ENCODE measurements at regions not wholly inside any gene's neighbourhood (a gene's known extent, or its start where the extent isn't known, plus 50 kb on each side); places are given as distances from the start of the nearest gene placed in this dataset.

DNA sequence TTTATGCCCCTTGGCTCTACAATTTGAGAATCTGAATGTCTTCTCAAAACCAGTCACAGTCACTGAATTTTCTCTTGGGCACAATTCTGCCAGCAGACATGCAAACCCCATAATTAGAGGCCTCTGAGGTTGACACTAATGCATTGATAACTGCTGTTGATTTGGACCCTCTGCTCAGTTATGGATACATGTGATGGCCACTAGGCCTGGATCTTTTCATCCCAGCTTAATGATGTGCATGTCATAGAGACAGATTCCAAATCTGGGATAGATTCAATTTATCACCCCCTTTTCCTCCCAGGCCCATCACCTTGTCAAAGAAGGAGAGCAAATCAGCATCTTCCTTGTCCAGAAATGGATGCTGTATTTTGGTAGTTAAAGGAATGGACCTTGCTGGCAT, 92.2 kb downstream of the C11orf91 start:
- Mint-ChIP-seq H3K9me3 (no peaks in the 10 kb centered on the region), H3K4me3 (no peak overlapping the region), H3K36me3 (ENCODE audit: insufficient read depth) (no peaks in the 10 kb centered on the region), H3K27ac (ENCODE audit: low read depth) (no peak overlapping the region), H3K27me3 (peaks cover 16% of the 10 kb centered on the region), H3K4me1 (no peaks in the 10 kb centered on the region)
- DNase-seq (ENCODE audit: low spot score in 2 of 2) (no peak), ATAC-seq (replicated peaks; ENCODE audit: extremely low read depth, poor library complexity, severe bottlenecking) (no peak)

DNA sequence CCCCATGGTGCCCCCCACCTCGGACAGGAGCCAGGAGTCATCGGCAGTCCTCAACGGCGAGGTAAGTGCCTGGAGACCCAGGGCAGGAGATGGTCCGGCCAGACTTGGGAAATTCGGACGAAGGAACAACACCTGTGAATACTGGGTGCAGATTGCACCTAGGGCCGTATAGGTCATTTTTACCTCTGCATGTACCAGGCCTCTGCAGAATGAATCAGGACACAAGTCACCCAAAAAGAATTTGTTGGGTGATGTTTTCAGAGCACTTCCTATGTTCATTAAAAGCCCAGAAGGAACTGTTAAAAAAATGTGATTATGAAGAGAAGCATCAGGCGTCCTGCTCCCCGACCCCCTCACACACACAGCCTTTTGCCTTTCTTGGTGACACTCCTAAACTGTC, 93.9 kb downstream of the C11orf91 start:
- Mint-ChIP-seq H3K27ac (ENCODE audit: low read depth) (no peak overlapping the region), H3K9me3 (no peaks in the 10 kb centered on the region), H3K4me1 (no peaks in the 10 kb centered on the region), H3K4me3 (no peak overlapping the region), H3K27me3 (peaks cover 24% of the 10 kb centered on the region), H3K36me3 (ENCODE audit: insufficient read depth) (no peaks in the 10 kb centered on the region)
- ATAC-seq (replicated peaks; ENCODE audit: extremely low read depth, poor library complexity, severe bottlenecking) = no peak
- no peak for DNase-seq (ENCODE audit: low spot score in 2 of 2)

DNA sequence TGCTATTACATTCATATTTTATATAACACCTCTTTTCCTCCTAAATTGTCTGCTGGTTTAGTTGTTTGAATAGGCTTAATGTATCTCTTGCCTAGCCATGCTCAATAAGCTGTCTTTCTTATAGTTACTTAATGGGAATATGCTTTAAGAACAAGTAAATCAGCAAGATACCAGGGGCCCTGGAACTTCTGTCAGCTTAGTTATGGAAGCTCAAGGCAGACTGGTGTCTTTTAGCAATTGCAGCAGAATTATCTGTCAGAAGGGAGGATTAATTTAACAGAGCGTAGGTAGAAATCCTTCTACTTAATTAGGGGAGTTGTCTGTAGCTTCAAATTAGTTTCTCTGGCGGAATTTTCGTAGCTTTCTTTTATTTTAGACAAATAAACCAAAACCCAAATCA, 94.9 kb downstream of the C11orf91 start:
- ATAC-seq (replicated peaks; ENCODE audit: extremely low read depth, poor library complexity, severe bottlenecking) (no peak), DNase-seq (ENCODE audit: low spot score in 2 of 2) (no peak)
- no peaks in the 10 kb centered on the region for H3K4me1 Mint-ChIP-seq
- H3K36me3 Mint-ChIP-seq (ENCODE audit: insufficient read depth) = no peaks in the 10 kb centered on the region
- no peak overlapping the region for H3K27ac Mint-ChIP-seq (ENCODE audit: low read depth)
- no peaks in the 10 kb centered on the region for H3K9me3 Mint-ChIP-seq
- H3K27me3 Mint-ChIP-seq = peaks cover 30% of the 10 kb centered on the region
- no peak overlapping the region for H3K4me3 Mint-ChIP-seq

DNA sequence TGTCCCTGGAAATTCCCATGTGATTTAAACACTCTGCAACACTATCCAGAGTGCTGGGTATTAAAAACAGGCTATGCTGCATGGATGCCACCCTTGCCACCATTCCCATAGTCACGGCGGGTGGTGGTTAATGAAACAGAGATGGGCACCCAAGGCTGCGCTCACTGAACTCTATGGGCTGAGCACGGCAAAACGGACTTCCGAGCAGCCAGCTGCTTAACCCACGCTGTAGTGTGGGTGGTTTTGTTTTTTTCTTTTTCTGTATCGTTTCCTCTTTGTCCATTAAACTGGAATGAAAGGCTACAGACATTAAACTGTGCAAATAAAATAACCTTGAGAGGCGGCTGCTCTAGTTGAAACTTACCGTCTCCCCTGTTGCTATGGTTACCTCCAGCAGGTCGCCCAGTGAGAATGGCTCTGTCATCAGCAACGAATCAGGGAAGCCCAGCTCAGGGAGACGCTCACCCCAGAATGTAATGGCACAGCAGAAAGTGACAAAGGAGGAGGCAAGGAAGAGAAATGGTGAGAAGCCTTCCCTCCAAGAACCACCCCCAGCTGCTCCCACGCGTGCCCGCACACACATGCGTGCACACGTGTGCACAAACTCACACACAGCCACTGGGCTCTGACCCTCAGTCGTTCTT, 102.1 kb downstream of the C11orf91 start:
- Mint-ChIP-seq H3K36me3 (ENCODE audit: insufficient read depth) (no peaks in the 10 kb centered on the region), H3K27me3 (peaks cover 39% of the 10 kb centered on the region), H3K4me1 (no peaks in the 10 kb centered on the region), H3K4me3 (no peak overlapping the region), H3K27ac (ENCODE audit: low read depth) (no peak overlapping the region), H3K9me3 (no peaks in the 10 kb centered on the region)
- no peak for DNase-seq (ENCODE audit: low spot score in 2 of 2)
- no peak for ATAC-seq (replicated peaks; ENCODE audit: extremely low read depth, poor library complexity, severe bottlenecking)

DNA sequence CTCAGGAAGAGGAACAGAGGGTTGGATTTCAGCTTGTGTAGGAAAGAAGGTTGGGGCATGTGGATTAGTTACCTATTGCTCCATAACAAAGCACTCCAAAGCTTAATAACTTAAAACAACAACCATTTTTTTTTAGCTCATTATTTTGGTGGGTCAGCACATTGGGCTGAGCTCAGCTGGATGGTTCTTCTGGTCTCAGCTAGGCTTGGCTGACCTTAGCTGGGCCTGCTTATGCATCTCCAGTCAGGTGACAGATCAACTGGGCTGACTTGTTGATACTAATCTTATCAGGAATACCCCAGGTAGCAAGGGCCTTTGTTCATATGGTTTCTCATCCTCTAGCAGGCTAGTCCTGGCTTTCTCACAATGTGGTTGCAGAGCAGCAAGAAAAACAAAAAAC, 106.4 kb downstream of the C11orf91 start:
- DNase-seq (ENCODE audit: low spot score in 2 of 2) (no peak), ATAC-seq (replicated peaks; ENCODE audit: extremely low read depth, poor library complexity, severe bottlenecking) (no peak)
- Mint-ChIP-seq H3K9me3 (no peaks in the 10 kb centered on the region), H3K27ac (ENCODE audit: low read depth) (no peak overlapping the region), H3K4me1 (no peaks in the 10 kb centered on the region), H3K27me3 (peaks cover 8% of the 10 kb centered on the region), H3K4me3 (no peak overlapping the region), H3K36me3 (ENCODE audit: insufficient read depth) (no peaks in the 10 kb centered on the region)

DNA sequence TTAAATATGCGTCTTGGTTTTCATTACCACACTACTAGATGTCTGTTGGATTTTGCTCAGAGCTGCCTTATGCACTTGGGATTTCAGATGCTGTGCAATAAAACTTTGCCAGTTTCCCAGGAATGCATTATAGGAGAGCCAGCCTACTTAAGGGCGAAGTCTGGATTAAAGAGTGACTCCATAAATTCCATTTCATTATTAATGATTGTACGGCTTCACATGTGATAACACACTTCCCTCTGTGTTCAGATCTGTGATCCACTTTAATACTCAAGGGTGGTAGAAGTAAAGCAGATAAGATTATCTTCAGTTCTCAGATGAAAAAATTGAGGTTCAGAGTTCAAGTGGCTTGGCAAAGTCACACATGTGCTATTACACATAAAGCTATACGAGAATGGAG, 110.2 kb downstream of the C11orf91 start:
- no peak overlapping the region for H3K4me3 Mint-ChIP-seq
- no peak overlapping the region for H3K27ac Mint-ChIP-seq (ENCODE audit: low read depth)
- H3K4me1 Mint-ChIP-seq = no peaks in the 10 kb centered on the region
- no peak for DNase-seq (ENCODE audit: low spot score in 2 of 2)
- H3K9me3 Mint-ChIP-seq = peaks cover 6% of the 10 kb centered on the region
- H3K36me3 Mint-ChIP-seq (ENCODE audit: insufficient read depth) = peaks cover 3% of the 10 kb centered on the region
- ATAC-seq (replicated peaks; ENCODE audit: extremely low read depth, poor library complexity, severe bottlenecking) = no peak
- H3K27me3 Mint-ChIP-seq = peaks cover 17% of the 10 kb centered on the region

DNA sequence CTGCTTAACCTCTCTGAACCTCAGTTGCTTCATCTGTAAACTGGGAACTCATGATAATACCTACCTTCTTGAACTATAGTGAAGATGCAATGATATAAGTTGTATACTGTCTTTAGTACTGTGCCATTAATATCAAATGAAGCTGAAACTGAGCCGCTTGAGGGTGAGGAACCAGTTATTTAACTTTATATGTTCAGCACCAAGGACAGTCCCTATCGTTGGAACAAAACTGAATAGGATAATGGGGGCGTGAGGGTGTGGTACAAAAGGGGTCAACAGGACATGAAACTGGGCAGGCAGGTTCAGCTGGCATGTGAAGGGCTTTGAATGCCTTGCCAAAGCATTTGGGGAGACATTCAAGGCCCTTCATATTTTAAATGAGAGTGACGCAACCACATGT, 112.6 kb downstream of the C11orf91 start:
- Mint-ChIP-seq H3K4me3 (no peak overlapping the region), H3K27ac (ENCODE audit: low read depth) (no peak overlapping the region), H3K27me3 (peaks cover 24% of the 10 kb centered on the region), H3K4me1 (no peaks in the 10 kb centered on the region), H3K9me3 (peaks cover 6% of the 10 kb centered on the region), H3K36me3 (ENCODE audit: insufficient read depth) (peaks cover 3% of the 10 kb centered on the region)
- ATAC-seq (replicated peaks; ENCODE audit: extremely low read depth, poor library complexity, severe bottlenecking) = no peak
- no peak for DNase-seq (ENCODE audit: low spot score in 2 of 2)

DNA sequence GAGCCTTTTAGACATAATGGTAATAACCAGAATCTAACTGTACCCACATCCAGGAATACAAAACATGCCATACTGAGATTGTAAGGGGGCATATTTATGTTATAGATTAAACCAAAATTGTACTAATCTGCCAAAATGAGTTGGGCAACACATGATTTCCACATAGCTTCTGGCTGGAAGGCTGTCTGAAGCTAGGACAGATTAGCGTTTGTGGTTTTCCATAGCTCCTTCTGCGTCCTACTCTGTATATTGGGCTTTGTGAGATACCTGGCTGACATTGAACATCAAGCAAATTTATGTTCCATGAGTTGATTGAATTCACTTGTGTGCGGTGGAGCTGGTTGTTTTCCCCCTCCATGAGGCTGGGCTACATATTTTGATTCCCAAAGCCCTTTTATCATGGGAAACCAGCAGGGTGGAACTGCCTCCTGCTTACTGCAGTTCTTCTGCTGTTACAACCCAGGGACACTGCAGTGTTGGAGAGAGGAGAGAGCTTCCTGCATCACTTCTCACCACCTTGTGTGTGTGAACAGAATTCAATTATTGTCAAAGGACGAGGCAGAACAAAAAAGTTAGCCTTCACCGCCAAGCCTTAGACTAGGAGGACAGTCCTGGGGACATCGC, 114.9 kb downstream of the C11orf91 start:
- DNase-seq (ENCODE audit: low spot score in 2 of 2) (no peak), ATAC-seq (replicated peaks; ENCODE audit: extremely low read depth, poor library complexity, severe bottlenecking) (no peak)
- Mint-ChIP-seq H3K27ac (ENCODE audit: low read depth) (no peak overlapping the region), H3K9me3 (peaks cover 6% of the 10 kb centered on the region), H3K27me3 (peaks cover 40% of the 10 kb centered on the region), H3K4me1 (no peaks in the 10 kb centered on the region), H3K36me3 (ENCODE audit: insufficient read depth) (peaks cover 3% of the 10 kb centered on the region), H3K4me3 (no peak overlapping the region)

DNA sequence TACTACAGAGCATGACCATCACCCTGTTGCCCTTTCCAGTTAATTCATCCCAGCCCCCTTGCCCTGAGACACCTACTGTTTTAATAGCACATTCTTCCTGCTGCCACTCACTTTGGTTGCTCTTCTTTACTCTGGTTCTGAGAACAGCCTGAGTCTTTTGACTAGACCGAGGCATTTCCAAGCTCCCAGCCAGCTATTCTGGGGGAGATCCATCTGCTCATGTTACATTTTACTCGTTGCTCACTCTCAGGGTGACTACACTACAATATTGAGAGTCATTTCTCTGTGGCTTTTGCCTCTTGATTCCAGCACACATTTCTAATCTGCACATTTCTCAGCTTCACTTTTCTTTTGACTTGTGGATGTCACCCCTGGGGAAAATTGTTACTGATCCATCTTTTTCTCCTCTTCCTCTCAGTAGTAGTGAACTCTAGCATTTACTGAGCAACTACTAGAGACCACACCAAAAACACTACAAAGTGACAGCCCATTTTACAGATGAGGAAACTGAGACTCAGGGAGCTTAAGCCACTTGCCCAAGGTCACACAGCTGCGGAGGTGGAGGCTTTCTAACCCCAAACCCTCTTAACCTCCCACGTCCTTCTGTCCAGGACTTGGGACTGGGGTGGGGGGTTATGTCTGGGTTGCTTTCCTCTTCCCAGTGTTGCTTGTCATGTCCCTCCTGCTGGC, 117.8 kb downstream of the C11orf91 start:
- Mint-ChIP-seq H3K4me1 (no peaks in the 10 kb centered on the region), H3K9me3 (no peaks in the 10 kb centered on the region), H3K4me3 (no peak overlapping the region), H3K27me3 (peaks cover 36% of the 10 kb centered on the region), H3K27ac (ENCODE audit: low read depth) (no peak overlapping the region), H3K36me3 (ENCODE audit: insufficient read depth) (peaks cover 3% of the 10 kb centered on the region)
- ATAC-seq (replicated peaks; ENCODE audit: extremely low read depth, poor library complexity, severe bottlenecking) (no peak), DNase-seq (ENCODE audit: low spot score in 2 of 2) (no peak)

DNA sequence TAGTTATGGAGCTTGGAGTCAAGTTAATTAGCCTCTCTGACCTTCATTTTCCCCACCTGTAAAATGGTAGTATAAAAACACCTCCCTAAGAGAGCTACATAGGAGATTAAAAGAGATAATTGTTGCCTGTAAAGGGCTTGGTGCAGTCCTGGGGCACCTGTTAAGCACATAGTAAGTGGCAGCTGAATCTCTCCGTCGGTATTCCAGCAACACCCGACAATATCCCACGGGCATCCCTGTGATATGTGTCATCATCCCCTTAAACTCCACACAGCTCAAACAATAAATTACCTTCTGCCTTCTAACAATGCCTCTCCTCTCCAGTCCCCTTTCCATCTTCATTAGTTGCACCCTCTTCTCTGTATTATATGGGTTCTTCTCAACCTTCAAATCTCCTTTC, 121.5 kb downstream of the C11orf91 start:
- DNase-seq (ENCODE audit: low spot score in 2 of 2) = no peak
- Mint-ChIP-seq H3K27me3 (peaks cover 19% of the 10 kb centered on the region), H3K4me1 (no peaks in the 10 kb centered on the region), H3K4me3 (no peak overlapping the region), H3K9me3 (no peaks in the 10 kb centered on the region), H3K36me3 (ENCODE audit: insufficient read depth) (no peaks in the 10 kb centered on the region), H3K27ac (ENCODE audit: low read depth) (no peak overlapping the region)
- no peak for ATAC-seq (replicated peaks; ENCODE audit: extremely low read depth, poor library complexity, severe bottlenecking)

DNA sequence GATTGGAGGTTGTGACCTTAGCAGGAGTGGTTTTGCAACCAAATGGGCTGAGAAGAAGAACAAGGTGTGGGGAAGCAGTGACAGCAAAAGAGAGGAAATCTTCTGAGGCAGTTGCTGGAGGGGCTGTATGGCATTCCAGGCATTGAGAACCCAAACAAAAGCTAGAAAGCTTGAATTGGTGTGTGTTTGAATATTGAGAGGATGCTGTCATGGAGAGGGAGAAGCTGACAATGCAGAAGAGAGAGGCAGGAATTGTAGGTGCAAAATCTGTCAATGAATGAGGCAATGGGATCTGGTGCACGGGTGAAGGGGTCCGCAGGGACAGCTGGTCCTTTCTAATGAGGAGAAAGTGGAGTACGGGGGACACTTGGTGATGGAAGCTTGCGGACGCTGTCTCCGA, 123.4 kb downstream of the C11orf91 start:
- H3K9me3 Mint-ChIP-seq = no peaks in the 10 kb centered on the region
- no peak overlapping the region for H3K4me3 Mint-ChIP-seq
- H3K27me3 Mint-ChIP-seq = peaks cover 19% of the 10 kb centered on the region
- H3K36me3 Mint-ChIP-seq (ENCODE audit: insufficient read depth) = no peaks in the 10 kb centered on the region
- no peak for ATAC-seq (replicated peaks; ENCODE audit: extremely low read depth, poor library complexity, severe bottlenecking)
- no peak overlapping the region for H3K27ac Mint-ChIP-seq (ENCODE audit: low read depth)
- H3K4me1 Mint-ChIP-seq = no peaks in the 10 kb centered on the region
- no peak for DNase-seq (ENCODE audit: low spot score in 2 of 2)

DNA sequence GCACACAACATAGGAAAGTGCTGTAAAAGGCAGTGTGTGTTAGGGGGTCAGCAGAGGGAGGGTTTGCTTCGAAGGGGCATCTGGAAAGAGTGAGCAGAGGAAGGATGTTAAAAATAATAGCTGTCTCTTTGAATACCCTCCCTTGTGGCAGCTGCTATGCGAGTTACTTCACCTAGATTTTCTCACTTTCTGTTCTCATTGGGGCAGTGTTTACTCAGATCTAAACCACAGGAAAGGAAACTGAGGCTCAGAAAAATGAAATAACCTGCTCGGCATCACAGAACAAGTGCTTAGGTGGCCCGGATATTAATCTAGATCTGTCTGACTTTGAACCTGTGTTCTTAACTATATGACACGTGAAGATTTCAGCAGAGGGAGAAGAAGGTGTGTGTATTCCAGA, 125.3 kb downstream of the C11orf91 start:
- DNase-seq (ENCODE audit: low spot score in 2 of 2) (no peak), ATAC-seq (replicated peaks; ENCODE audit: extremely low read depth, poor library complexity, severe bottlenecking) (no peak)
- Mint-ChIP-seq H3K27ac (ENCODE audit: low read depth) (no peak overlapping the region), H3K27me3 (peaks cover 16% of the 10 kb centered on the region), H3K4me1 (no peaks in the 10 kb centered on the region), H3K4me3 (no peak overlapping the region), H3K36me3 (ENCODE audit: insufficient read depth) (no peaks in the 10 kb centered on the region), H3K9me3 (no peaks in the 10 kb centered on the region)

DNA sequence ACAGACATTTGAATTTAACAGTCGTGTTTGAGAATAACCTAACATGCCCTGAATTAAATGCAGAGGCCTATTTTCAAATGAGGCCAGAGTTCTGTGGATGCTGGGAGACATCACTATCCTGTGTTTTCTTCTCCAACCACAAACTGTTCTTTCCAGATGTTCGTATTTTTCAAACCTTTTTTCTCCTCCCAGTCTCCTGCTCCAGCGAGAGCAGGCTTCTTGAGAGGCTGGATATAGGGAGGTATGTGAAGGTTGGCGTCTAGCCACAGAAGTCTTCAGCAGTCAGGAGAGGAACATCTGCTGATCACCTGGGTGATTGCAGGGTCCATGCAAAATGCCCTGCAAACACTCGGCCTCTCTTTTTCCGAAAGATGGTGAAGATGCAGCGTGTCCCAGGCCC, 126.3 kb downstream of the C11orf91 start:
- no peak for DNase-seq (ENCODE audit: low spot score in 2 of 2)
- Mint-ChIP-seq H3K9me3 (no peaks in the 10 kb centered on the region), H3K27ac (ENCODE audit: low read depth) (no peak overlapping the region), H3K4me1 (no peaks in the 10 kb centered on the region), H3K4me3 (no peak overlapping the region), H3K27me3 (peaks cover 25% of the 10 kb centered on the region), H3K36me3 (ENCODE audit: insufficient read depth) (no peaks in the 10 kb centered on the region)
- no peak for ATAC-seq (replicated peaks; ENCODE audit: extremely low read depth, poor library complexity, severe bottlenecking)

All from central memory CD8-positive, alpha-beta T cell (primary cell).